HG03565 (cell line): ENCODE measurements at regions not wholly inside any gene's neighbourhood (a gene's known extent, or its start where the extent isn't known, plus 50 kb on each side); places are given as distances from the start of the nearest gene placed in this dataset.
"Not testable (repeated sequence)": the region's sequence is repeated elsewhere in the genome, so short reads cannot be mapped to it uniquely, and the experiment has no call there.

Source experiments
- ATAC-seq: cut with Tn5 transposase; IDR thresholded peaks from one replicate; pipeline ENCODE4 v1.9.1; 2021; ENCODE audit warnings: mild to moderate bottlenecking, moderate library complexity; ENCODE audit not compliant: unreplicated experiment

DNA sequence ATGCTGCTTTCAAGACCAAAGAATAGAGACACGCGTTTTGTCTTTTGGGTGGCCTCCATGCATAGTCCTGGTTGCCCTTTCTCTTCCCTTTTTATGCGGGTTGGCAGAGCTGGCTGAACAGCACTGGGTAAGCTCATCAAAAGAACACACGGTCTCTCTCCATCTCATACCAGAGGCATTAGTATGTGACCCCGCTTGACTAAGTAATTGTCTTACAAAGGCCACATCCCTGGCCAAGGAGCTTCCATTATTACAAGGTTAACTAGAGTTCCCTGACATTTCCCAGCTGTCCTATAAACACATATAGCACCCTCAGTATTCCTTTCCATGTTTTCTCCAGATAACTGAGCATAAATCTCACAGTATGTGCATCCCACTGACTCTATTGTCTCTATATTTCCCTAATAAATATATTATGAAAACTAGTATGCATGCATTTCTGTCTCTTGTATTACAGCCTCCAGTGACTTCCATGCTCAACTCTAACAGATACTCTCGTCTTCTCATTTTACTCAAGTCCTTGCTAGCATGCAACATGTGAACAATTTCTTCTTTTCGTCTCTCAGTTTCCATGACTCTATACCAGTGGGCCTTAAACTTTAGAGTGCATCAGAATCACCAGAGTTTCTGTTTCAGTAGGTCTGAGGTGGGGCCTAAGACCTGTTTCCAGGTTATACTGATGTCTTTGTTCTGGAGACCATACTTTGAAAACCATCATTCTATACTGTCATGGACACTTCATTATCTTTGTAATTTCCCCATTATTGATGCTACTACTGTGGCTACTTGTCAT lies 247.7 kb upstream of the ARSJ start:
- ATAC-seq, result no peak

GRCh38 chr4:114229706-114230105 lies 250.3 kb upstream of the ARSJ start:
- no peak for ATAC-seq

DNA sequence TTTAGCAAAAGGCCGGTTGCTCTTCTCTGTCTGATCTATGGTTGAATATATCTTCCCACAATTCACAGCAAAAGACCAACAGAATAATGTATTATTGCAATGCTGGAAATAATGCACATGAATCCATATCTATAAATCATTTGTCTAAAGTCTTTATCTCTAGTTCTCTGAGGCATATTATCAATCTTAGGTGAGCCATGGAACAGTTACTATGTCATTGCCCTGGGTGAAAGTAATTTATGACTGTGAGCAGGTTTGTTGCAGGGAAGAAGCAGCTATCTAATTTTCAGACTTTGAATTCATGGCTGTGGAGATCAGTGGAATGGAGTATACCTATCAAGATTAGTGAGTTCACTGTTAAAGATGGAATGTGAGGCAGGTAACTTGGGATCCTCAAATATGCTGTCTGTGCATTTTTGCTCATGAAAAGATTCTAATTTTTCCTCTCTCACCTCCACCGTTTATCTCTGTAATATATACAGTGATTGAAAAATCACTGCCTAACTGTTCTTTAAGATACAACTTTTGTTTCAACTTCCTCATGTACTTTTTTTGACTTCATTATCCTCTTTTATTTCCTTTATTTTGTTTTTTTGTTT lies 256.8 kb upstream of the ARSJ start:
- ATAC-seq, result no peak

DNA sequence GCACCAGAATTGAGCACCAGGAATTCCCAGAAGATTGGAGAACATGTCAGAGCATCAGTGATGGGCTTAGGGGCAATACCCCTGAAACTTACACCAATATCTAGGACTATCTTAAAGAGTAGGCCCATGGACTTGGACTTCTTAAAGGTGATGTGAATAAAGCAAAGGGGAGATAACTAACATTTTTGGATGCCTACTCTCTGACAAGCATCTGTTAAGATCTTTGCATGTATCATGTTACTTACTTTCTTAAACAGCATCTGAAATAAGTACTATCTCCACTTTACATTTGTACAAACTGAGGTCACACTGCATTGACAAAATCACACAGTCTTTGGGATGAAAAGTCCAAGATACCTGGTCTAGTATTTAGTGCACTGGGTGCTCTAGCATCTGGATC lies 258.6 kb upstream of the ARSJ start:
- ATAC-seq, result no peak

- no peak for ATAC-seq
These were observed 270.1 kb upstream of the ARSJ start for GRCh38 chr4:114249561-114249960.

- no peak for ATAC-seq
These were observed 270.5 kb upstream of the ARSJ start for GRCh38 chr4:114249976-114250375.

GRCh38 chr4:114250439-114250891 lies 271.0 kb upstream of the ARSJ start:
- no peak for ATAC-seq

- no peak for ATAC-seq
These were observed 271.6 kb upstream of the ARSJ start for GRCh38 chr4:114251020-114251419.

DNA sequence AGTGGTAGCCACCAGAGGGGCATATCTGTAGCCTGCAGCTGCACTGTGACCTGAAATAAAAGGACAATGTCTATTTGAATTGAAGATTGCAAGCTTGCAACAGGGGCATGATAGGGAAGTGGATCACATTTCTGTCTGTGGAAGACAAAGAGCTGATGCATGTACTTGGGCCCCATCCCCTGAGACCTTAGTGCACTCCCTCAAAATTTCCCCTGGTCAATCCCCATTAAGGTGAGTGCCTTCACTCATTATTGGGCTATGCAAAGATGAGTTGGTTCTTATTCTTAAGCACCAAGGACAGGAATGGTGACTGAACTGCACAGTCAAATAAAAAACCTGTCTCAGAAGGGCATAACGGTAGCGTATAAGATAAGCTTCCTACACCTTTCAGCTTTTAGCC lies 273.1 kb upstream of the ARSJ start:
- ATAC-seq, result no peak

DNA sequence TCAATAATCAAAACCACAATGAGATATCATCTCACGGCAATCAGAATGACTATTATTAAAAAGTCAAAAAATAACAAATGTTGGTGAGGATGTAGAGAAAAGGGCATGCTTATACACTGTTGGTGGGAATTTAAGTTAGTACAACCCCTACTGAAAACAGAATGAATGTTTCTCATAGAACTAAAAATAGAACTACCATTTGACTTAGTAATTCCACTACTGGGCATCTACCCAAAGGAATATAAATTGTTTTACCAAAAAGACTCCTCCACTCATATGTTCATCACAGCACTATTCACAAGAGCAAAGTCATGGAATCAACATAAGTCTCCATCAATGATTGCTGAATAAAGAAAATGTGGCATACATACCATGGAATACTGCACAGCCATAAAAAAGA lies 278.1 kb upstream of the ARSJ start:
- ATAC-seq, result no peak

GRCh38 chr4:114262421-114262820 lies 283.0 kb upstream of the ARSJ start:
- ATAC-seq, result not testable (repeated sequence)

DNA sequence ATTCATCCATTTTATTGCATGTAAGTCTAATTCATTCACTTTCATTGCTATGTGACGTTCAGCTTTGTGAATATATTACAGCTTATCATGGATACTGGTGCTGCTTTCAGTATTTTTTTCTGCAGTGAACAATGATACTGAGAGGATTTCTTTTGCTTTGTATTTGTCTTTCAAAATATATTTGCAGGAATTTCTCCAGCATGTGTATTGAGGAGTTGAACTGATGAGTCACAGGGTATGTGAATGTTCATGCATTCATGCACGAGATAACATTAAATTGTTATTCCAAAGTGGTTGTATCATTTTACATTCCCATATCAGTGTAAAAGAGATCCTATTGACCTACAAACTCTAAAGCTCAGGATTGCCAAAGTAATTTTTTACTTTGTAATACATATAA lies 283.8 kb upstream of the ARSJ start:
- ATAC-seq, result no peak

DNA sequence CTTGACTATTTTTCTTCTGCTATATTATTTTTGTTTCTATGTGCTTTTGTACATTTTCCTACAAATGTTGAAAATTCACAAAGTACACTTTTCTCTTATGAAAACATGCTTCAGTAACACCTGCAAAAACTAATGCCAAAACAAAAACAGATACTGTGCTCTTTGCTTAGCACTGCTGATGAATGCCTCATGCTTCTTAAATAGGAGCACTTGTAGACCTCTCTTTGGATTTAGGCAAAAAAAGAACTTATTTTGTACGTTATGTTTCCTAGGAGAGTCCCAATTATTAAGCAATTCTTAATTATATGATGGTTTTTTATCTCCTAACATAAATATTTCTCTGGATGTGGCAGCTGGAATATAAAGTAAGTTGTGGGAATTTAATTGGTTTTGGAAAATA lies 285.0 kb upstream of the ARSJ start:
- no peak for ATAC-seq

GRCh38 chr4:114264877-114265291 lies 285.4 kb upstream of the ARSJ start:
- no peak for ATAC-seq

DNA sequence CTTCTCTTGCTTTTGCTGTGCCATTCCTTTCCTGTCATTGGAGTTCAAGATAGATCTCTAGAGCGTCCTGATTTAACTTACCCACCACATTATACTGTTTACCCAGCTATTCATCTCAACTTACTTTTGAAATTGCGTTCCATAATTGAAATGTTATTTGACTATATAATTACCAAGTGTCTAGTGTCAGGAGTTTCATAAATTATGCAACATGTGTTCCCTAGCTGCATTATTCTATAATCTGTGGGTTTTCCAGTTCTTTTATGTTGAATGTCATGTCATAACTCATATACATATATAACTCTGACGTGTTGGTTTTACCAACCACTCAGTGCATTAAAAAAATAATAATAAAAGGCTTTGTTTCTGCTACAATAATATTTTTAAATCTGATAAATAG lies 285.9 kb upstream of the ARSJ start:
- no peak for ATAC-seq

GRCh38 chr4:114267976-114268375 lies 288.5 kb upstream of the ARSJ start:
- no peak for ATAC-seq

DNA sequence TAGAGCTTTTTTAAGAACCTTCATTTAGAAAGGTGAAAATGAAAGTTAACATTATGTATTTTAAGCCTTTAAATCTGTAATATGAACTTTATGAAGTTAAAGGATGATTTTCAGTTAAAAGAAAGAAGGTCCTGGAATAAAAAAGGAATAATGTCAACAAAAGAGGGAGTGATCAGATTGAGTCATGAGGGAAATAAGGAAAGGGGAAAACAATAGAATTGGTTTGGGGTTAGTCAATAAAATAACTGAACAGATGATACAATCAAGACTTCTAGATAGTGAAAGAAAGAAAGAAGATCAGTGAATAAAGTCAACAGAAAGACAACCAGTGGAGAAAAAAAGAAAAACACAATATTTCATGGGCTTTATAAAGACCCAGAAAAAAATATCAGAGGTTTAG lies 291.6 kb upstream of the ARSJ start:
- no peak for ATAC-seq

DNA sequence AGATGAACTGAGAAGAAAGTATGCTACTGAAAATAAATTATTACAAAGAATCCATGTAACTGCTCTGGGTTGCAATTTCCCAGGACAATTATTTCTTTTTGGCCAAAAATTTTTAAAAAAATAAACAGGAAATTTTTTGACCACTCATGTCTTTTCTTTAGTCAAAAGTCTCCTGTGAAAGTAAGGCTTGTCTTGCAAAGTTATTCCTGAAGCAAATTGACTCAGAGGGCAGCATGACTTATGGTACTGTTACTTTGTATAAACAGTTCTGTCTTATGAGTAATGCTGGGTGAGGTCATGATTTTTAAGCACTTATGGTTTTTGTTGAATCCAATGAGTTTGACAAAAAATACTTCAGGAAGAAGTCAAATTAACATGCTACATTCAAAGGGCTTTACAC lies 292.8 kb upstream of the ARSJ start:
- ATAC-seq, result no peak

- no peak for ATAC-seq
These were observed 293.8 kb upstream of the ARSJ start for GRCh38 chr4:114273238-114273637.

GRCh38 chr4:114277690-114278089 lies 298.2 kb upstream of the ARSJ start:
- no peak for ATAC-seq

- no peak for ATAC-seq
These were observed 299.6 kb upstream of the ARSJ start for GRCh38 chr4:114279066-114279465.

GRCh38 chr4:114279711-114280110 lies 300.3 kb upstream of the ARSJ start:
- ATAC-seq, result no peak

GRCh38 chr4:114280645-114281044 lies 301.2 kb upstream of the ARSJ start:
- ATAC-seq, result no peak
